ENCODE measurements at regions not wholly inside any gene's neighbourhood (a gene's known extent, or its start where the extent isn't known, plus 50 kb on each side); places are given as distances from the start of the nearest gene placed in this dataset.

DNA sequence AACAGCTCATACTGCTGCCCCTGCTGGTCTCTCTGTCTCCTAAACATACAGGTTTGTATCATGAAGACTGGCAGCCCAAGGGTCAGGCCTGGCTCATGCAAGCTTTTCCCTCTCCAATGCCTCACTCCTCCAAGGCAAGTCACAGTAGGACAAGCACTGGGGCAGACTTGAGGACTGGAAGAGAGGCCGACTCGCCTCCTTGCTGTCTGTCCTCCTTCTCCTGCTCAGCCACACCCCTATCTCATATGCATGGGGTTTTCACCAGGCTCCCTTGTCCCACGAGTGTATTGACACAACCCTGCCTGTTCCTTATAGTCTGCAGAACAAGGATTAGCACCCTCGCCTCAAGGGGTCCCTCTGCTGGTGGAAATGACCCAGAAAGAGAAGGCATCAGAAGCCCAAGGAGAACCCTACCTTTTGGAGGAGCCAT is 223.7 kb downstream of the SOX11 start:
- ChIA-PET CTCF (ENCODE audit: partially characterized antibody) (interaction anchor here (0.6 to 3.8 kb wide), 34 partner anchors 8 to 577 kb away, joined by 3 to 27 read pairs (median 4); partner anchors contain the start of gene SOX11), POLR2A (ENCODE audit: partially characterized antibody) (interaction anchor here (0.9 kb wide), 1 partner anchor 220 kb away, joined by 3 read pairs; no protein-coding TSS in a partner anchor)
- H3K23me2 ChIP-seq (ENCODE audit: low read depth, low read length): no peaks in the 10 kb centered on the region
- peaks cover 0 to 1% of the 10 kb centered on the region in 2 experiments for H4K20me1 ChIP-seq (replicated peaks in 1 of 2; ENCODE audit: control insufficient read depth in 1 of 2, insufficient read depth in 2 of 2, low read length in 2 of 2)
- no peaks in the 10 kb centered on the region for H3K79me1 ChIP-seq (ENCODE audit: low read depth, low read length)
- H4K8ac ChIP-seq (ENCODE audit: extremely low read depth, insufficient read depth, low read length): peak overlapping the region; percentile 54
- 53% methylated on average over 4 of the region's 4 CpGs; no CpG with 5 or more reads in 1 of the 2 experiments for WGBS, 2 experiments (ENCODE audit: extremely low coverage in 1 of 2, insufficient coverage in 1 of 2, insufficient read length in 1 of 2, insufficient replicate concordance in 2 of 2, low coverage in 1 of 2, low lambda C conversion rate in 2 of 2, missing lambda C conversion rate in 1 of 2)
- H3K79me2 ChIP-seq (ENCODE audit: control insufficient read depth in 1 of 2, insufficient read depth in 2 of 2, low read length in 2 of 2): no peaks in the 10 kb centered on the region
- H3K27me3 ChIP-seq (replicated peaks in 1 of 4; ENCODE audit: control insufficient read depth in 3 of 4, extremely low read depth in 1 of 4, insufficient read depth in 3 of 4, low read length in 3 of 4): peaks cover 14 to 29% (median 24%) of the 10 kb centered on the region in 4 experiments
- H3K14ac ChIP-seq (ENCODE audit: insufficient read length): no peak overlapping the region
- H3K4me2 ChIP-seq (ENCODE audit: insufficient read depth in 1 of 2, low read depth in 2 of 2, low read length in 2 of 2): peak overlapping the region in 1 of 2 experiments; percentile 44; a peak in 1 of 4 replicates
- H3K4me3 ChIP-seq (ENCODE audit: extremely low read depth in 1 of 4, insufficient read depth in 2 of 4, low read depth in 3 of 4, low read length in 4 of 4): no peak overlapping the region
- H3K4ac ChIP-seq (replicated peaks; ENCODE audit: insufficient read length, low read depth, low read length): no peak overlapping the region
- H3K18ac ChIP-seq (ENCODE audit: extremely low read depth, low read length): no peak overlapping the region; the same call in 1 of the 2 replicates
- no peak overlapping the region for H2BK5ac ChIP-seq (ENCODE audit: low read depth, low read length)
- H2AFZ ChIP-seq (ENCODE audit: low read length): no peak overlapping the region
- 0 out of 4 replicates have a peak, but pooled peaks cover 4 to 5% of the 10 kb centered on the region in 2 experiments for H3K9me3 ChIP-seq (ENCODE audit: insufficient read depth in 2 of 2, low read depth in 1 of 2, low read length in 1 of 2)
- DNase-seq (ENCODE audit: low read depth in 1 of 2, low spot score in 2 of 2) (peak in 1 of 2 experiments; percentile 85), FAIRE-seq (peak; percentile 70)
- no peak overlapping the region for H3K23ac ChIP-seq (ENCODE audit: insufficient read length)
- no peak overlapping the region for H2AK5ac ChIP-seq (ENCODE audit: low read depth, low read length)
- H2BK12ac ChIP-seq (ENCODE audit: low read depth, low read length): 0 out of 2 replicates have a peak overlapping the region, but pooled peaks have one; percentile 32
- H2BK20ac ChIP-seq (ENCODE audit: low read length): no peak overlapping the region
- no peak overlapping the region for H3K56ac ChIP-seq (replicated peaks; ENCODE audit: insufficient read length, low read depth, low read length)
- H3K27ac ChIP-seq (ENCODE audit: low read depth, low read length): no peak overlapping the region
- H2BK120ac ChIP-seq (replicated peaks; ENCODE audit: low read depth, low read length): no peak overlapping the region
- no peaks in the 10 kb centered on the region for H3K36me3 ChIP-seq (ENCODE audit: control insufficient read depth in 2 of 4, insufficient read depth in 4 of 4, low read length in 3 of 4)
- no peak overlapping the region for H4K91ac ChIP-seq (replicated peaks; ENCODE audit: insufficient read length, low read length)
- no peak overlapping the region for H4K5ac ChIP-seq (ENCODE audit: insufficient read length, low read depth, low read length)
- H3K4me1 ChIP-seq (replicated peaks in 1 of 4; ENCODE audit: control insufficient read depth in 3 of 4, insufficient read depth in 4 of 4, low read length in 3 of 4): peaks cover 4 to 12% (median 8%) of the 10 kb centered on the region in 4 experiments; a peak in 6 of 7 replicates
- no peak overlapping the region for H3K9ac ChIP-seq (replicated peaks in 1 of 4; ENCODE audit: extremely low read depth in 1 of 4, low read depth in 3 of 4, low read length in 3 of 4)
- no peak overlapping the region for H2BK15ac ChIP-seq (ENCODE audit: low read length)
- TF ChIP-seq BACH1 (IDR thresholded peaks at IDR 0.05; ENCODE audit: low read length): no peak
- no peak for TF ChIP-seq TCF12 (IDR thresholded peaks at IDR 0.05; ENCODE audit: low read depth, low read length)
- TF ChIP-seq SAP30 (IDR thresholded peaks at IDR 0.05; ENCODE audit: insufficient read depth, insufficient replicate concordance, low read length): no peak
- TF ChIP-seq, protein P1, sequence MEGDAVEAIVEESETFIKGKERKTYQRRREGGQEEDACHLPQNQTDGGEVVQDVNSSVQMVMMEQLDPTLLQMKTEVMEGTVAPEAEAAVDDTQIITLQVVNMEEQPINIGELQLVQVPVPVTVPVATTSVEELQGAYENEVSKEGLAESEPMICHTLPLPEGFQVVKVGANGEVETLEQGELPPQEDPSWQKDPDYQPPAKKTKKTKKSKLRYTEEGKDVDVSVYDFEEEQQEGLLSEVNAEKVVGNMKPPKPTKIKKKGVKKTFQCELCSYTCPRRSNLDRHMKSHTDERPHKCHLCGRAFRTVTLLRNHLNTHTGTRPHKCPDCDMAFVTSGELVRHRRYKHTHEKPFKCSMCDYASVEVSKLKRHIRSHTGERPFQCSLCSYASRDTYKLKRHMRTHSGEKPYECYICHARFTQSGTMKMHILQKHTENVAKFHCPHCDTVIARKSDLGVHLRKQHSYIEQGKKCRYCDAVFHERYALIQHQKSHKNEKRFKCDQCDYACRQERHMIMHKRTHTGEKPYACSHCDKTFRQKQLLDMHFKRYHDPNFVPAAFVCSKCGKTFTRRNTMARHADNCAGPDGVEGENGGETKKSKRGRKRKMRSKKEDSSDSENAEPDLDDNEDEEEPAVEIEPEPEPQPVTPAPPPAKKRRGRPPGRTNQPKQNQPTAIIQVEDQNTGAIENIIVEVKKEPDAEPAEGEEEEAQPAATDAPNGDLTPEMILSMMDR (IDR thresholded peaks at IDR 0.05; ENCODE audit: control extremely low read depth in 1 of 3, insufficient read depth in 1 of 3, low read depth in 1 of 3, low read length in 3 of 3): peak; percentile 52 to 74 (median 61)
- no peak for TF ChIP-seq CEBPB (IDR thresholded peaks at IDR 0.05; ENCODE audit: low read depth, low read length)
- no peak for TF ChIP-seq NANOG (IDR thresholded peaks at IDR 0.05; ENCODE audit: insufficient read depth, low read depth, low read length, poor library complexity, severe bottlenecking)
- TF ChIP-seq YY1 (IDR thresholded peaks at IDR 0.05; ENCODE audit: low read depth, low read length): 0 out of 2 replicates have a peak, but pooled peaks have one; percentile 19
- no peak for TF ChIP-seq JUN (IDR thresholded peaks at IDR 0.05; ENCODE audit: low read depth, low read length)
- no peak for TF ChIP-seq JUND (IDR thresholded peaks at IDR 0.05; ENCODE audit: low read length)
- no peak for TF ChIP-seq EP300 (IDR thresholded peaks at IDR 0.05; ENCODE audit: borderline replicate concordance in 1 of 2, low read depth in 2 of 2, low read length in 2 of 2)

Measured in H1 (cell line).